ENCODE measurements at regions not wholly inside any gene's neighbourhood (a gene's known extent, or its start where the extent isn't known, plus 50 kb on each side); places are given as distances from the start of the nearest gene placed in this dataset.

- TF ChIP-seq CTCF (IDR thresholded peaks at IDR 0.05) = no peak
- TF ChIP-seq EZH2 (IDR thresholded peaks at IDR 0.05) = no peak
- TF ChIP-seq EZH2phosphoT487 (IDR thresholded peaks at IDR 0.05) = no peak
Measured at GRCh38 chr6:98782772-98783171, 51.6 kb upstream of the POU3F2 start.

All from neural progenitor cell (in vitro differentiated cells).